ENCODE measurements at regions not wholly inside any gene's neighbourhood (a gene's known extent, or its start where the extent isn't known, plus 50 kb on each side); places are given as distances from the start of the nearest gene placed in this dataset.

DNA sequence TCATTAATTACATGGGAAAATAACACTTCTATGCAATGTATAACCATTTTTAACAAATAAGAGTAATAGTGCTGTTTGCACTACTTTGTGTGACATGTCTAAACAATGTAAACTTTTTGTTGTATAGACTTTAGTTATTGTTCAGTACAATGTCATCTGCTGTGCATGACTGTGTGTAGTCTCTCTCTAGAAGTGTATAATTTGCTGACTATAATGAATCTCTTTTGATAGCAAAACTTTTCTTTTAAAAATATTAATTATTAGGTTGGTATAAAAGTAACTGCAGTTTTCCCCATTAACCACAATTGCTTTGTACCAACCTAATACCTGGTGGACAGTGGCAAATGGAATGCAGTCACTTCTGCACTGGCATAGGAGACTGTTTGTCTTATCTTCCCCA, 124.2 kb upstream of the SGK1 start:
- TF ChIP-seq, protein P1, sequence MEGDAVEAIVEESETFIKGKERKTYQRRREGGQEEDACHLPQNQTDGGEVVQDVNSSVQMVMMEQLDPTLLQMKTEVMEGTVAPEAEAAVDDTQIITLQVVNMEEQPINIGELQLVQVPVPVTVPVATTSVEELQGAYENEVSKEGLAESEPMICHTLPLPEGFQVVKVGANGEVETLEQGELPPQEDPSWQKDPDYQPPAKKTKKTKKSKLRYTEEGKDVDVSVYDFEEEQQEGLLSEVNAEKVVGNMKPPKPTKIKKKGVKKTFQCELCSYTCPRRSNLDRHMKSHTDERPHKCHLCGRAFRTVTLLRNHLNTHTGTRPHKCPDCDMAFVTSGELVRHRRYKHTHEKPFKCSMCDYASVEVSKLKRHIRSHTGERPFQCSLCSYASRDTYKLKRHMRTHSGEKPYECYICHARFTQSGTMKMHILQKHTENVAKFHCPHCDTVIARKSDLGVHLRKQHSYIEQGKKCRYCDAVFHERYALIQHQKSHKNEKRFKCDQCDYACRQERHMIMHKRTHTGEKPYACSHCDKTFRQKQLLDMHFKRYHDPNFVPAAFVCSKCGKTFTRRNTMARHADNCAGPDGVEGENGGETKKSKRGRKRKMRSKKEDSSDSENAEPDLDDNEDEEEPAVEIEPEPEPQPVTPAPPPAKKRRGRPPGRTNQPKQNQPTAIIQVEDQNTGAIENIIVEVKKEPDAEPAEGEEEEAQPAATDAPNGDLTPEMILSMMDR (conservative IDR thresholded peaks at IDR 0.05), result no peak
- TF ChIP-seq EZH2 (IDR thresholded peaks at IDR 0.05; ENCODE audit: low read depth), result no peak
